GM08714 (cell line): ENCODE measurements at regions not wholly inside any gene's neighbourhood (a gene's known extent, or its start where the extent isn't known, plus 50 kb on each side); places are given as distances from the start of the nearest gene placed in this dataset.

ENCODE experiments used
- H3K4me3 ChIP-seq: fragments of 200-500 bp; sonication (Bioruptor generic); 2 replicates; pipeline ENCODE4 v1.5.1; 2014; ENCODE audit warnings: mild to moderate bottlenecking, low read length, inconsistent platforms
- ZNF274 ChIP-seq: IDR thresholded peaks from 2 replicates; pipeline ENCODE4 v1.6.1; 2012; ENCODE audit warnings: mild to moderate bottlenecking, low read depth, low read length

GRCh38 chr2:59568461-59568860 is 985.0 kb downstream of the BCL11A start:
- TF ChIP-seq ZNF274 = no peak
- H3K4me3 ChIP-seq = no peak overlapping the region

GRCh38 chr2:59567151-59567550 is 986.3 kb downstream of the BCL11A start:
- no peak for TF ChIP-seq ZNF274
- H3K4me3 ChIP-seq = no peak overlapping the region

GRCh38 chr2:59566739-59567138 is 986.7 kb downstream of the BCL11A start:
- H3K4me3 ChIP-seq = no peak overlapping the region
- TF ChIP-seq ZNF274 = no peak

GRCh38 chr2:59561281-59561680 is 992.2 kb downstream of the BCL11A start:
- TF ChIP-seq ZNF274 = no peak

GRCh38 chr2:59560769-59561168 is 992.7 kb downstream of the BCL11A start:
- H3K4me3 ChIP-seq = no peak overlapping the region
- no peak for TF ChIP-seq ZNF274

More at GRCh38 chr2:59561281-59561680, 992.2 kb downstream of the BCL11A start:
- no peak overlapping the region for H3K4me3 ChIP-seq

- H3K4me3 ChIP-seq = no peak overlapping the region
- TF ChIP-seq ZNF274 = no peak
Measured at GRCh38 chr2:59540864-59541263, 1012.6 kb downstream of the BCL11A start.

- H3K4me3 ChIP-seq = no peak overlapping the region
- no peak for TF ChIP-seq ZNF274
Measured at GRCh38 chr2:59538398-59538911, 1015.0 kb downstream of the BCL11A start.

GRCh38 chr2:59532808-59533207 is 1020.6 kb downstream of the BCL11A start:
- H3K4me3 ChIP-seq = no peak overlapping the region
- no peak for TF ChIP-seq ZNF274

GRCh38 chr2:59530258-59530657 is 1023.2 kb downstream of the BCL11A start:
- no peak for TF ChIP-seq ZNF274
- H3K4me3 ChIP-seq = no peak overlapping the region

GRCh38 chr2:59529726-59530125 is 1023.7 kb downstream of the BCL11A start:
- no peak for TF ChIP-seq ZNF274

GRCh38 chr2:59528525-59528924 is 1024.9 kb downstream of the BCL11A start:
- no peak overlapping the region for H3K4me3 ChIP-seq
- no peak for TF ChIP-seq ZNF274

More at GRCh38 chr2:59529726-59530125, 1023.7 kb downstream of the BCL11A start:
- H3K4me3 ChIP-seq = no peak overlapping the region

- H3K4me3 ChIP-seq = no peak overlapping the region
- TF ChIP-seq ZNF274 = no peak
Measured at GRCh38 chr2:59502981-59503380, 1050.5 kb downstream of the BCL11A start.

- TF ChIP-seq ZNF274 = no peak
Measured at GRCh38 chr2:59490994-59491393, 1062.5 kb downstream of the BCL11A start.

GRCh38 chr2:59490192-59490591 is 1063.3 kb downstream of the BCL11A start:
- no peak overlapping the region for H3K4me3 ChIP-seq
- no peak for TF ChIP-seq ZNF274

More at GRCh38 chr2:59490994-59491393, 1062.5 kb downstream of the BCL11A start:
- H3K4me3 ChIP-seq = no peak overlapping the region

GRCh38 chr2:59484673-59485072 is 1068.8 kb downstream of the BCL11A start:
- H3K4me3 ChIP-seq = no peak overlapping the region
- no peak for TF ChIP-seq ZNF274

- TF ChIP-seq ZNF274 = no peak
- no peak overlapping the region for H3K4me3 ChIP-seq
Measured at GRCh38 chr2:59463426-59463825, 1090.0 kb downstream of the BCL11A start.
